ENCODE measurements at regions not wholly inside any gene's neighbourhood (a gene's known extent, or its start where the extent isn't known, plus 50 kb on each side); places are given as distances from the start of the nearest gene placed in this dataset.

- peak; percentile 38 for DNase-seq
Measured at GRCh38 chr2:155250800-155251199, 552.3 kb downstream of the KCNJ3 start.

DNA sequence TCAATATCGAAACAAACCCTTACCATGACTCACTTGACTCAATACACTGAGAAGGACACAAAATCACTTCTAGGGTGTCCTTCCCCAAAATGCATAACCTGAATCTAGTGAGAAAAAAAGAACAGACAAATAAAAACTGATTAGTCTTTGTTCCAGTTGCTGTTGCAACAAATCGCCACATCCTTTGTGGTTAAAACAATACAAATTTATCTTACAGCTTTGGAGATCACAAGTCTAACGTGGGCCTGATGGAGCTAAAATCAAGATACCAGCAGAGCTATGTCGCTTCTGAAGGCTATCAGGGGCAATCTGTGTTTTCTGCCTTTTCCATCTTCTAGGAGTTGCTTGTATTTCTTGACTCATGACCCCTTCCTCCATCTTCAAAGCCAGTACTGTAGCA, 541.7 kb downstream of the KCNJ3 start:
- DNase-seq, result no peak

DNA sequence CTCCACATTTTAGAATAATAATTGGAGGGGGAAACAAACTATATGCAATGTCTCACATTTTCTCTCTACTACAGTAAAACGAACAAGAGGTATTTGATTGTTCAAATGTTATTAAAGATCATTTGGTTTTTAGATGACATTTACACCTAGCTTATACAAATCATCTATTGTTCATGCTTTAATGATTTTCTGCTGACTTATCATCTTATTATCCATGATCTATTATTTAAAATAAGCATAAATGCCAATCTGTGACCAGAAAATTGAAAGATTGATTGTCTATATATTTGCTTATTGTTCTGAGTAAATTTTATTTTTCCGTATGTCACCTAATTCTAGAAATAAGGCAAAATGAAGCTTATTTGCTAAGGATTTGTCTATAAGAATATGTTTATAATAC, 537.2 kb downstream of the KCNJ3 start:
- no peak for DNase-seq

- peak; percentile 48 for DNase-seq
Measured at GRCh38 chr2:155223781-155224406, 525.4 kb downstream of the KCNJ3 start.

GRCh38 chr2:155218945-155219344, 520.5 kb downstream of the KCNJ3 start:
- no peak for DNase-seq

DNA sequence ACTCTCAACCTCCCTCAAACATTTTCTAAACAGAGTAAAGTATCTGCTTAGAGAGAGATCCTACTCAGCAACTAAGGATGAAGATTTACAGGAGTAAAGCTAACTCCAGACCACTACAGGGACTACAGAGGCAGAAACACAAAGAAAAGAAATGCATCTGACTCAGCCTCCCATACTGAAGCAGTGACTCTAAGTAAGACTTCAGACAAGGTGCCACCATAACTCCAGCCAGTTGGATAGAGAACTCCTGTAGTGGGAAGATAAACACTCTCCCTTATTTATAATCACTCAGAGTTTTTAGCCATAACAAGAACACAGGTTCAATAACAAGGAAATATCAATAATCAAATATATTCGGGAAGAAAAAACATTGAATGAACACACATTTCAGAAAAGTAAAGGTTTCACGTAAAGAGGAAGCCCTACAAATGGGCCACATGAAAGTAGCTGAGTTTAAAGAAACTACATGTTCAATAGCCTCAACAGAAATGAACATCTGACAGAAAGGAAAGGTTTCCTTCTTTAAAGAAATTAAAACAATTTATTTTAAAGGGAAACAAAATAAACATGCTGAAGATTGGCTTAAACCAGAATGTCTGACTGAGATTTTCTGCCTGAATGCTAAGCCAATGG, 519.9 kb downstream of the KCNJ3 start:
- DNase-seq, result no peak

DNA sequence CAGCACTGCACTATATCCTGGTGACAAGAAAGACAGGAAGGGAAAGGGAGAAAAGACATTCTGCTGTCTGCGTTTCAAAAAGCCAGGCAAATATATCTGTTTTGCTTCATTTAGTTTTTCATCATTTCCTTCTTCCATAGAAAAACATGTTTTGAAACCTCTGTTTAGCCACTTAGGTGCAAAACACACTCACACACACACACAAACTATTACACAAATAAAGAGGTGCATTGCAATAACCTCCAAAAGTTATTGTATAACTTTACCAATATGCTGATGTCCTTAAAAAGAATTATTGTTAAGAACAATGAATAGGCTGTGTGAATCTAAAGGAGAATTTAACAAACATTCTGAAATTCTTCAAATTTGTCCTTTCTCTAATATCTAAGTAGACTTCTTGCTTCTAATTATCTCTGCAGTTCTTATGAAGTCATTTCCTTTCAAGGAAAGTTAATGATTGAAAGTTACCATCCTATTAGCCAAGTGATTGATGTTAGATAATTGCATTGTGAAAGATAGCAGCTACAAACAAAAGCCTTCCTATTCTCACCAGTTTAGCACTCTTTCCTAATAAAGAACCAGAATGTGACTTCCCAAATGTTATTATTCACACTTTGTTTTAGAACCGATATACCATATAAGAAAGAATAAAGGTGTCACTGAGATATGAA, 516.7 kb downstream of the KCNJ3 start:
- no peak for DNase-seq

- DNase-seq, result no peak
Measured at GRCh38 chr2:155209696-155210450, 511.4 kb downstream of the KCNJ3 start.

- DNase-seq, result no peak
Measured at GRCh38 chr2:155203178-155203577, 504.7 kb downstream of the KCNJ3 start.

DNA sequence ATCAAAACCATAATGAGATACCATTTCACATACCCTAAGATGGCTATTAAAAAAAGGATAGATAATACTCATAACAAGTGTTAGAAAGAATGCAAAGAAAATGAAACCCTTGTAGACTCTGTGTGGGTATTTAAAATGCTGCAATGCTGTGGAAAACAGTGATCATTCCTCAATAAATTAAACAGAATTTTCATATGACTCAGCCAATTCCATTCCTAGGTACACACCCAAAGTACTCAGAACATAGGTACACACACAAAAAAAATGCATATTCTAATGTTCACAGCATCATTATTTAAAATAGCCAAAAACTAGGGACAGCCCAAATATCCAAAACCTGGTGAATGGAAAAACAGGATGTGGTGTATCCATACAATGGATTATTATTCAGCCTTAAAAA, 502.3 kb downstream of the KCNJ3 start:
- DNase-seq, result no peak

GRCh38 chr2:155190342-155190741, 491.8 kb downstream of the KCNJ3 start:
- DNase-seq, result peak; percentile 7

GRCh38 chr2:155178921-155179320, 480.4 kb downstream of the KCNJ3 start:
- DNase-seq, result no peak

- no peak for DNase-seq
Measured at GRCh38 chr2:155176345-155176744, 477.9 kb downstream of the KCNJ3 start.

DNA sequence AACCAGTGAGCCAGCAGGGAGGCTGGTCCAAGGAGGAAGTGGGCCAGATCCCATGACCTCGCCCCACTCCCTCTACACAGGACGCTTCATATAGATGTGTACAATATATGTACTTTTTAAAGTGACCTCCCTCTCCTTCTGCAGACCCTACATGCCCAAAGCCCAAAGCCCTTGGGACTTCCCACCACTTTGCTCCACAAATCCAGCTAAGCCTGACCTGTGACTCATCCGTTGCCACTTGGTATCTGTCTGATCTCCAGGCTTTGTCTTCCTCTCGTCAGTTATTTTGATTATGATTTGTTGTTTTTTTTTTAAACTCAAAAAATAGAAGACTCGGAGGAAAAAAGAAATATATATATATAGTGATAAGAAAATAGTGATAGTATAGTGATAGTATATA, 470.8 kb downstream of the KCNJ3 start:
- DNase-seq, result no peak

DNA sequence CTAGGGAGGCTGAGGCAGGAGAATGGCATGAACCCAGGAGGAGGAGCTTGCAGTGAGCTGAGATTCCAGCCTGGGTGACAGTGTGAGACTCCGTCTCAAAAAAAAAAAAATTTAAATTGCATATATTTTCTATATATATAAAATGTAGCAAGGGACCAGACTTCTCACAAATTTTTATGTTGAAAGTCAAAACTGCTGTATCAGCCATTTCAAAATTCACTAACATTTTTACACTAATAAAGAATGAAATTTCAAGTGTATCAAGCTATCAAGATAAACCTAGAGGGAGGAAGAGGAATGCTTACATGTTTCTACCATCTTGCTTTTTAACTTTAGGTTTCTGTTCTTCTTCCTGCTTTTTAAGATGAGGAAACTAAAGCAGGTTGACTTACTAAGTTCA, 464.0 kb downstream of the KCNJ3 start:
- no peak for DNase-seq

GRCh38 chr2:155161314-155161713, 462.8 kb downstream of the KCNJ3 start:
- DNase-seq, result no peak

DNA sequence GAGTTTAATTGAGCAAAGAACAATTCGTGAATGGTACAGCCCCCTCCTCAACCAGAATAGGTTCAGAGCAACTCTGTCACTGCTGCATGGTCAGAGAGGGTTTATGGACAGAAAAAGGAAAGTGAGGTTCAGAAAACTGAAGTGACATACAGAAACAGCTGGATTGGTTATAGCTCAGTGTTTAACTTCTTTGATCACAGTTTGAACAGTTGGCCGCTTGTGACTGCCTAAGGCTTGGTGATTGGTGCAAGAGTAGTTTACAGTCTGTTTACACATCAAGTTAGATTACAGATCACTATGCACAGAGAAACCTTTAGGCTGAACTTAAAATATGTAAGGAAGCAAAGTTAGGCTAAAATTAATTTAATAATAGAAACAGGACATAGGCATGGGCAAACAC, 459.2 kb downstream of the KCNJ3 start:
- no peak for DNase-seq

DNA sequence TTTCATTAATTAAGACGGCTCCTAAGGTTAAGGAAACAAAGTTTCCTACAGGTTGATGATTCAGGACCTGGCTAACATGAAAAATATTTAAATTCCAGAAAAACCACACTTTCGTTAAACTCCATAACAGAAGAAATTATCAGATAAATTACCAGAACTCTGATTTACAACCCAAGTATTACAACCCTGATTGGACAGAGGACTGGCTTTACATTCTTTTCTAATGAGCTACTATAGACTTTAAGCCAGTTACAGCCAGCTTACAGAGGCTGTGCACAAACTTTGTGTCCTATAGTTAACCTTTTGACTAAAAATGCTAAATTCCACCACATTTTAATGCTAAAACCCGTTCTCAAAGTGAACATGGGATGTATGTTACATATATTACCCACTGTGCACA, 458.6 kb downstream of the KCNJ3 start:
- no peak for DNase-seq

DNA sequence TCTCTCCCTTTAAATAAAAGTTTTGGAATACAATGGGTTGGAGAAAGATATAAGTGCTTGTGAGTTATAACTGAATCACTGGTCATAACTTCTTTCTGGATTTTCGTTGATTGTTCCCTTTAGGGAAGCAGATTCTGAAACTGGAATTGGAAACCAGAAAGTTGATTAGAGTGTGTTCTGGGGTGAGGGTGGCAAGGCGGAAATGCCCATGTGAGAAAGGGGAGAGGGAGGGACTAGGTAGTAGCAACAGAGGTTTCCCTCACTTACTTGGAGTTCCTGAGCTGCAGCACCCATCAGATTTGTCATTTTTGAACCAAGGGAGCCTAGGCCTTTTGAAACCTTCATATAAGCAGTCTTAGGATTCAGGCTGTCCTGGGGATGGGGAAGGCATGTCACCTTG, 453.4 kb downstream of the KCNJ3 start:
- no peak for DNase-seq

DNA sequence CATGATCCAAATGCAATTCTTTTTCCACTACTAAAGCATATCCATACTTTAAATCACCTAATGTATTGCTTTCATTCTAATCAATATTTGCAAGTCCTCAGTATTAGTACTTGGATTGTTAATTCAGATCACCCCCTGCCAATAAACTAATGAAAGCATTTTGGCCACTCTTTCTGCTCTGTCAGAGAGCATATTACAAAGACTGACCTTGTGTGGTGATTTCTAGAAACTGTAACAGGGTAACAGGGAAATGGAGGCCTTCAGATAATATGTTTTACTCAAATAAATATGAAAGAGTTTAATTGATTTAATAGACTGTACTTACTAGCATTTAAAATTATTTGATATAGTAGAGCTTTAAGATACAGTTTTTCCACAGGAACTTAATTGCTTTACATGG, 453.0 kb downstream of the KCNJ3 start:
- DNase-seq, result no peak

- DNase-seq, result no peak
Measured at GRCh38 chr2:155145758-155146229, 447.3 kb downstream of the KCNJ3 start.

DNA sequence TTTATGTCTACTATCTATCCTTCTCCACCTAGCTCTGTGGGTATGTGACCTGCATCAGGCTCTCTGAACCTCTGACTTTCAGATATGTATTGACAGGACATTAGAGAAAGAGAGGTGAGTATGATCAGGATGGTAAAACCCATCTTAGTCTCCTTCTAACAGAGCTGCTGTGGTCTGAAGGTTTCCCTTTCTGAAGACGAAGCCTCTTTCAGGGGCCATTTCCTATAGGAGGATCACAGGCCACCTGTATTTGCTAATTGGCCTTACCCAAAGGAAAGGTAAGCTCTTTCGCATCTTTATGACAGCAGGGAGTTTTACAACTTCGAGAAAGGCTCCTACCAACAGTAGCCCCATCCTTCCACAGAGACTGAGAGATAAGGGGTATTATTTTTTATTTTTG, 442.9 kb downstream of the KCNJ3 start:
- no peak for DNase-seq

- no peak for DNase-seq
Measured at GRCh38 chr2:155125585-155126230, 427.2 kb downstream of the KCNJ3 start.

Data from NCI-H1105 treated with DMSO at 0.1 percent for 48 hours (cell line).